KBM-7 (cell line): ENCODE measurements at regions not wholly inside any gene's neighbourhood (a gene's known extent, or its start where the extent isn't known, plus 50 kb on each side); places are given as distances from the start of the nearest gene placed in this dataset.
"Not testable (repeated sequence)": the region's sequence is repeated elsewhere in the genome, so short reads cannot be mapped to it uniquely, and the experiment has no call there.

Experiments
- DNase-seq: peaks from one replicate; pipeline ENCODE4 v3.0.0-alpha.2; 2015
- in situ Hi-C: fragments of 300-500 bp; cut with MboI; formaldehyde crosslinking; loops from 2 replicates; pipeline ENCODE4 v1.14.3; 2020; ENCODE audit warnings: low sequenced_read_pairs, low pct_unique_long_range_greater_than_20kb, mixed read lengths

- DNase-seq, in situ Hi-C loops: not testable (repeated sequence)
Observed at GRCh38 chr15:84094720-84095119, 140.9 kb upstream of the GOLGA6L4 start.

- DNase-seq, in situ Hi-C loops: not testable (repeated sequence)
Observed at GRCh38 chr15:84097053-84097452, 138.5 kb upstream of the GOLGA6L4 start.

- in situ Hi-C loops, result no loop called here
- DNase-seq, result no peak
Observed at GRCh38 chr15:84098604-84099003, 137.0 kb upstream of the GOLGA6L4 start.

GRCh38 chr15:84099181-84099580 lies 136.4 kb upstream of the GOLGA6L4 start:
- peak; percentile 95 for DNase-seq
- in situ Hi-C loops, result no loop called here

- in situ Hi-C loops, result no loop called here
- no peak for DNase-seq
Observed at GRCh38 chr15:84103345-84103744, 132.2 kb upstream of the GOLGA6L4 start.

- in situ Hi-C loops, result no loop called here
- no peak for DNase-seq
Observed at GRCh38 chr15:84104853-84105252, 130.7 kb upstream of the GOLGA6L4 start.

- no peak for DNase-seq
- in situ Hi-C loops, result no loop called here
Observed at GRCh38 chr15:84108728-84109127, 126.8 kb upstream of the GOLGA6L4 start.

GRCh38 chr15:84111575-84111974 lies 124.0 kb upstream of the GOLGA6L4 start:
- DNase-seq, result no peak
- in situ Hi-C loops, result no loop called here

- no peak for DNase-seq
- in situ Hi-C loops, result no loop called here
Observed at GRCh38 chr15:84112025-84112424, 123.5 kb upstream of the GOLGA6L4 start.

- no peak for DNase-seq
- in situ Hi-C loops, result no loop called here
Observed at GRCh38 chr15:84113919-84114318, 121.7 kb upstream of the GOLGA6L4 start.

GRCh38 chr15:84114680-84115079 lies 120.9 kb upstream of the GOLGA6L4 start:
- in situ Hi-C loops, DNase-seq: not testable (repeated sequence)

- DNase-seq, in situ Hi-C loops: not testable (repeated sequence)
Observed at GRCh38 chr15:84119351-84119750, 116.2 kb upstream of the GOLGA6L4 start.

- in situ Hi-C loops, DNase-seq: not testable (repeated sequence)
Observed at GRCh38 chr15:84120903-84121302, 114.7 kb upstream of the GOLGA6L4 start.

- in situ Hi-C loops, DNase-seq: not testable (repeated sequence)
Observed at GRCh38 chr15:84128706-84129105, 106.9 kb upstream of the GOLGA6L4 start.

- DNase-seq, in situ Hi-C loops: not testable (repeated sequence)
Observed at GRCh38 chr15:84130098-84130831, 105.3 kb upstream of the GOLGA6L4 start.

GRCh38 chr15:84135931-84136456 lies 99.6 kb upstream of the GOLGA6L4 start:
- DNase-seq, in situ Hi-C loops: not testable (repeated sequence)

GRCh38 chr15:84142888-84143337 lies 92.7 kb upstream of the GOLGA6L4 start:
- in situ Hi-C loops, result no loop called here
- peak; percentile 93 for DNase-seq

GRCh38 chr15:84143753-84144314 lies 91.7 kb upstream of the GOLGA6L4 start:
- no peak for DNase-seq
- in situ Hi-C loops, result no loop called here

- DNase-seq, in situ Hi-C loops: not testable (repeated sequence)
Observed at GRCh38 chr15:84144946-84145345, 90.6 kb upstream of the GOLGA6L4 start.

GRCh38 chr15:84146299-84146698 lies 89.3 kb upstream of the GOLGA6L4 start:
- DNase-seq, in situ Hi-C loops: not testable (repeated sequence)
